COR-L47 (cell line): ENCODE measurements at regions not wholly inside any gene's neighbourhood (a gene's known extent, or its start where the extent isn't known, plus 50 kb on each side); places are given as distances from the start of the nearest gene placed in this dataset.

Experiments used
- DNase-seq: peaks from one replicate; lab custom pipeline; 2025; lab: John Stamatoyannopoulos, UW

DNA sequence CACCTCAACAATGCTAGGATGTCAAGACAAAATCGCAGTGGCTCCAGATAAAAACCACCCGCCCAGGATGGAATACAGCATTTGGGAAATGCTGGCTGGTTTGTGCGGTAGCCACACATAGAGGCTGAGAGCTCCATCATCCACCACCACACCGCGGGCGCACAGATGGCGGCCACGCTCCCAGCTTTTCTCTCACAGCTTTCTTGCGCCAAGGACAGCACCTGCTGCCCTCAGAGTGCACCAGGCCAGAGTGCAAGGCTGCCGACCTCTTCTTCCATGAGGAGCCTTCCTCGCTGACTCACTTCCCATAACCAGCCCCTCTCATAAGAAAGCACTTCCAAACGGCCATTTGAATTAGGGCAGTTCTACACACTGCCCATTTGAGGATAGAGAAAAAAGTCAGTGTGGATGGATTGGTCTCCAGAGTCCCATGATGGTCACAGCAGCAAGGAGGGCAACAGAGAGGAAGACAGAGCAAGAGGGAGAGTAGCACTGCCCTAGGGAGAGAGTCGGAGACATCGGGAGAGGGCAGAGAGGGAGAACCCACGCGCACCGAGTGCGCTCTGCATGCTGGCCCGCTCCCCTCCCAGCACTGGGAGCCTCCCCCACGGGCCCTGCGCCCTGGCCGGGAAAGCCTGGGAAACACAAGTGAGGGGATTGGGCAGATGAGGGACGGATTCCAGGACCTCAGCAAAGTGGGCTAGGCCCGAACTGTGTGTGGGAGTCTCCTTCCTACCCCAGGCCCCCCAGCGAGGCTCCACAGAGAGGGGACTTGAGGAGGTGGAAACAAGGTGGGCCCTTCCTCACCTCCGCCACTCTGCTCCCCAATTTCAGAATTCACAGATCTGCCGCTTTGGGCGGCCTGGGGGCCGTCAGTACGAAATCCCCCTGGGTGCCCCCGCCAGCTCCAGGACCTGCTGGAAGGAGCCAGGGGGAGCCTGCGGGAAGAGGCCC is 156.9 kb downstream of the USP12 start:
- no peak for DNase-seq

GRCh38 chr13:27012482-27013197 is 159.0 kb downstream of the USP12 start:
- no peak for DNase-seq

DNA sequence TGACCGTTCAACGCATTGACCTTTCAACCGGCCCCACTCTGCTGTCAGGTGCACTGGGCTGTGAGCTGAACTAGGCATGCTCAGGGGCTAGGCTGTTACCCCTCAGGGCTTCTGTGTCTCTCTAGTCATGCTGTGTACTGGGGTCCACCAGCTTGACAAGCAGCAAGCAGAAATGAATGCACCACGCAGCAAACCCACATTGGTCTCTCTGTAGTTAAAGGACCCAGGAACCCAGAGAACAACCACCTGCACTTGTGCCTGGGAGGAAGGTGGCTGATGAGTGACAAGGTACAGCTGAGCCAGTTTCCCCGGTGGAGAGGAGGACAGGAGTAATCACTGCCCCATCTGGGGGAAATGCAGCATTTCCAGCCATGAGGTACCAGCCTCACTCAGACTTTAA is 159.9 kb downstream of the USP12 start:
- DNase-seq: no peak

DNA sequence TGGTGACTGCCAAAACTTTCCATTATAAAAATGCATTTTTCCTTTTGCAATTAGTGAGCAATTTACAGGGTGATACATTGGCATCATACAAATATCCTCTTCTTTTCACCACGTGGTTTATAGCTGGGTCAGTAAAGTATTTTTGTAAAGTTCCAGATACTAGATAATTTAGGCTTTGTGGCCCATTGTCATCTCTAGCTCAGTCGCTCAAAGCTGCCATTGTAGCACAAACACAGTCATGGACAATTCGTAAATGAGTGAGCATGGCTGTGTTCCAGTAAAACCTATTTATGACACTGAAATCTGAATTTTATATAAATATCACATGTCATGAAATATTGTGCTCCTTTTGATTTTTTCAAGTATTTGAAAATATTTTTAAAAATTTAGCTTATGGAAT is 162.9 kb downstream of the USP12 start:
- DNase-seq: no peak

DNA sequence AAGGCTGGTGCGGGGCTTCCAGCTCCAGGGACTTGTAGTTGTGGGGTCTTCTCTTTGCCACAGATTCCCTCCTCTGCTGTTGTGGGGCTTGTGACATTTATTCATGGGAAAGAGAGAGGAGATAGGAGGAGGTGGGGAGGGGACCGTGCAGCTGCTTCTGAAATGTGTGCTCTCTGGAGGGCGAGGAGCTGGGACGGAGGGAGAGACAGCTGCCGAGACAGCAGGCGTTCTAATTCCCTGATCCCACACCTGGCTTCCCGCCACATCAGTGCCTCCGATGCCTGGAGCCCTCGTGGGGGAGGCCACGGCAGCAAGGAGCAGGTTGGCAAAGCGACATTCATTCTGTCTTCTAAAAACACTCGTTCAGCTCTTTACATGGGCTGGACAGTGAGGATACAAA is 164.4 kb downstream of the USP12 start:
- peak; percentile 77 for DNase-seq

- peak; percentile 93 for DNase-seq
Measured at GRCh38 chr13:27006519-27007161, 165.0 kb downstream of the USP12 start.

DNA sequence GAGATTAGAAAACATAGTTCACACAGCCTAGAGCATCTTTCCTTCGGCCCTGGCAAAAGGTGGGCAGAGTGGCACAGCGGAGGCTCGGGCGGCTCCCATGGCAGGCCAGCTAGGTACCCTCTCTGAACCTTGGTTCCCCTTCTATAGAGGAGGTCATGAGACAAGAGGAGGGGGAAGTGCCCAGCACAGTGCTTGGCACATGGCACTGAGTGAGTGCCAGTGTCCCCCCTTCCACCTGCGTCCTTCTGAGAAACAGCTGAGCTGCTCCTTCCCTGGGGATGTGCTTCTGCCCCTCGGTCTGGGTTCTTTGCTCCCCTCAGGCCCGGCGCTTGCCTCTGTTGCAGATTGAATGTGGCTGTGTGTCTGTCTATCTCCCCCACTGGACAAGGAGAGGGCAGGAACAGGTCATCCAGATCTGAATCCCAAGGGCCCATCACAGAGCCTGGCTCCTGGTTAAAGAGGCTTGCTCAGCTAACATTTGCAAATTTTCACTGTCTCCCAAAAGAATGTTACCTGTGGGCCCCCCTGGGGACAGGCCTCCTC is 165.6 kb downstream of the USP12 start:
- no peak for DNase-seq

DNA sequence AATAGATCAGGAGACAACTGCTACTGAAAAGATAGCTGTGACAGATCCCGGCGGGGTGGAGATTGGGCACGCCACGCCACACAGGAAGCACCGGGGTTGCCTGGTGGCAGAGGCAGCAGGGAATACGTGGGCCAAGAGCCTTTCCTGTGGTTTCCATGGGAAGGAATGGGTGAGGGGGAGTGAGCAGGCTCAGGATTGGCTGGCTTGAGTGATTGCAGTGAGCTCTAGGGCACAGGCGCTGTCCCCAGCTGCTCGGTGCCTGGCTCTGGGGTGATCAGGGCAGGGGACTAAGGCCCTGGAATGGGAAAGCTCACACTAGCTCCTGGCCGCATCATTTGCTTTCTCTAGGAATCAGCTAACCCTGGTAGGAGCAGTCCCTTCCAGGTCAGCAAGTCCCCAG is 166.1 kb downstream of the USP12 start:
- peak; percentile 30 for DNase-seq

- no peak for DNase-seq
Measured at GRCh38 chr13:27004866-27005265, 166.7 kb downstream of the USP12 start.

DNA sequence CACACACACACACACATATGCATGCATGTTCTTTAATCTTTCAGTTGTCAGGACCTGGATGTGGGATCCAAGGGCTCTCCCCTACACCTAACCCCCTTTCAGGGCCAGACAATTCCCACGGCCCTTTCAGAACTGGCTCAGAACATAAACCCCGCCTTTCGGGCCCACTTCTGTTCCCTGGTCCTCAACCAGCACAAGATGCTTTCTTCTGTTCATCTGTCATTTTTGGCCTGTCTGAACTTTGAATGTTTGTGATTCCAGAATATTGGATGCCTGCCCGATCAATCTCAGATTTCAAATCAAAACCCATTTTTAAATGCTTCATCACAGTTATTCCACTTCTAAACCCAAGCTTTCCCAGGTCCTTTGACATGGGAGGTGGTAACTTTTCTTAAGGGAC is 167.3 kb downstream of the USP12 start:
- no peak for DNase-seq

- DNase-seq: peak; percentile 86
Measured at GRCh38 chr13:27001705-27002104, 169.9 kb downstream of the USP12 start.

DNA sequence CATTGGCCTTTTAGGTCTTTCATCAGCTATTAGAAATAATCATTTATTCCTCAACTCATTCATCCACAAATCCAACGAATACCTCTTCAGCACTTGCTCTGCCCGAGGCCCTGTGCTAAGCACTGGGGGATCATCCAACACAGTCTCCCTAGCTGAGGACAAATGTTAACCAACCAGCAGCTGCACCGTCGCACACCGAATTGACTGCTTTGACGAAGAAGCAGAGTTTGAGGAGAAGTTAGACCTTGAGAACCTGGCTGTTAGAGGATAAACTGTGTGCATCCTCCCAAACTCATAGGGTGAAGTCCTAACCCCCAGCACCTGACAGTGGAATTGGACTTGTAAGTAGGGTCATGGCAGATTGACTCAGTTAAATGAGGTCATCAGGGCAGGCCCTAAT is 170.9 kb downstream of the USP12 start:
- no peak for DNase-seq

- DNase-seq: no peak
Measured at GRCh38 chr13:26999499-26999898, 172.1 kb downstream of the USP12 start.

- no peak for DNase-seq
Measured at GRCh38 chr13:26998292-26998691, 173.3 kb downstream of the USP12 start.

- DNase-seq: no peak
Measured at GRCh38 chr13:26996965-26997752, 174.5 kb downstream of the USP12 start.

DNA sequence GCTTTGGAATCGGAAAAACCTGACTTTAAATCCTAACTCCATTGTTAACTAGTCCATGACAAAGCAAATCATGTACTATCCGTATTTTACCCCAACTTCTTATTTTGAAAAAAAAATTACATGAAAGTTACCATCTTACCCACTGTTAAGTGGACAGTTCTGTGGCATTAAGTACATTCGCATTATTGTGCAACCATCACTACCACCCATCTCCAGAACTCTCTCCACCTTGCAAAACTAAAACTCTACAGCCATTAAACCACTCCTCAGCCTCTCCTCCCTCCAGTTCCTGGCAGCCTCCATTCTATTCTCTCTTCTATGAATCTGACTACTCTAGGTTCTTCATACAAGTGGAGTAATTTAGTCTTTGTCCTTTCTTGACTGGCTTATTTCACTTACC is 176.5 kb downstream of the USP12 start:
- no peak for DNase-seq

DNA sequence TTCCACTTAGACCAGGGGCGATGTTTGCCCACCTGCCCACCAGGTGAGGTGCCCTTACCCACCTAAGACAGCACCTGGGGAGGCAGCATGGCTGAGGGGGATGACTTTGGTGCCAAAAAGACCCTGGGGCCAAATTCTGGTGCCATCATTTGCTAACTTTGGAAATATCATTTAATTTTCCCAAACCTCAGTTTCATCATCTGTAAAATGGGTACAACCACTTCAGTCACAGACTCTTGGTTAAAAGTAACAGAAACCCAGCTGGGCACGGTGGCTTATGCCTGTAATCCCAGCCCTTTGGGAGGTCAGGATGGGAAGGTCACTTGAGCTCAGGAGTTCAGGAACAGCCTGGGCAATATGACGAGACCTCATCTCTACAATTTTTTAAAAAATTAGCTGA is 177.8 kb downstream of the USP12 start:
- DNase-seq: no peak

GRCh38 chr13:26992951-26993719 is 178.5 kb downstream of the USP12 start:
- DNase-seq: no peak

GRCh38 chr13:26991508-26992181 is 180.0 kb downstream of the USP12 start:
- no peak for DNase-seq
